ENCODE measurements at regions not wholly inside any gene's neighbourhood (a gene's known extent, or its start where the extent isn't known, plus 50 kb on each side); places are given as distances from the start of the nearest gene placed in this dataset.

GRCh38 chr5:106923409-106923808 is 747.3 kb downstream of the EFNA5 start:
- no peak for TF ChIP-seq EZH2 (IDR thresholded peaks at IDR 0.05; ENCODE audit: borderline replicate concordance, low read length)
- TF ChIP-seq, protein P1, sequence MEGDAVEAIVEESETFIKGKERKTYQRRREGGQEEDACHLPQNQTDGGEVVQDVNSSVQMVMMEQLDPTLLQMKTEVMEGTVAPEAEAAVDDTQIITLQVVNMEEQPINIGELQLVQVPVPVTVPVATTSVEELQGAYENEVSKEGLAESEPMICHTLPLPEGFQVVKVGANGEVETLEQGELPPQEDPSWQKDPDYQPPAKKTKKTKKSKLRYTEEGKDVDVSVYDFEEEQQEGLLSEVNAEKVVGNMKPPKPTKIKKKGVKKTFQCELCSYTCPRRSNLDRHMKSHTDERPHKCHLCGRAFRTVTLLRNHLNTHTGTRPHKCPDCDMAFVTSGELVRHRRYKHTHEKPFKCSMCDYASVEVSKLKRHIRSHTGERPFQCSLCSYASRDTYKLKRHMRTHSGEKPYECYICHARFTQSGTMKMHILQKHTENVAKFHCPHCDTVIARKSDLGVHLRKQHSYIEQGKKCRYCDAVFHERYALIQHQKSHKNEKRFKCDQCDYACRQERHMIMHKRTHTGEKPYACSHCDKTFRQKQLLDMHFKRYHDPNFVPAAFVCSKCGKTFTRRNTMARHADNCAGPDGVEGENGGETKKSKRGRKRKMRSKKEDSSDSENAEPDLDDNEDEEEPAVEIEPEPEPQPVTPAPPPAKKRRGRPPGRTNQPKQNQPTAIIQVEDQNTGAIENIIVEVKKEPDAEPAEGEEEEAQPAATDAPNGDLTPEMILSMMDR (IDR thresholded peaks at IDR 0.05; ENCODE audit: low read length): no peak
